T1000 (cell line): ENCODE measurements at regions not wholly inside any gene's neighbourhood (a gene's known extent, or its start where the extent isn't known, plus 50 kb on each side); places are given as distances from the start of the nearest gene placed in this dataset.

Experiments used
- DNase-seq: peaks from one replicate; lab custom pipeline; 2025; ENCODE audit warnings: mixed read lengths; lab: John Stamatoyannopoulos, UW

GRCh38 chr1:5598824-5599395 is 393.3 kb downstream of the NPHP4 start:
- no peak for DNase-seq

GRCh38 chr1:5597991-5598823 is 394.0 kb downstream of the NPHP4 start:
- DNase-seq, result no peak

GRCh38 chr1:5597171-5597850 is 394.9 kb downstream of the NPHP4 start:
- DNase-seq, result no peak

GRCh38 chr1:5596651-5597050 is 395.6 kb downstream of the NPHP4 start:
- DNase-seq, result no peak

- no peak for DNase-seq
Measured at GRCh38 chr1:5595531-5596170, 396.6 kb downstream of the NPHP4 start.

- DNase-seq, result no peak
Measured at GRCh38 chr1:5594056-5594956, 397.9 kb downstream of the NPHP4 start.

GRCh38 chr1:5590717-5591116 is 401.5 kb downstream of the NPHP4 start:
- no peak for DNase-seq

- DNase-seq, result no peak
Measured at GRCh38 chr1:5586629-5587028, 405.6 kb downstream of the NPHP4 start.

- no peak for DNase-seq
Measured at GRCh38 chr1:5585256-5585655, 407.0 kb downstream of the NPHP4 start.

- no peak for DNase-seq
Measured at GRCh38 chr1:5580926-5581325, 411.3 kb downstream of the NPHP4 start.

- DNase-seq, result no peak
Measured at GRCh38 chr1:5579966-5580365, 412.3 kb downstream of the NPHP4 start.

- no peak for DNase-seq
Measured at GRCh38 chr1:5578690-5579089, 413.5 kb downstream of the NPHP4 start.

- DNase-seq, result no peak
Measured at GRCh38 chr1:5577255-5578040, 414.8 kb downstream of the NPHP4 start.

GRCh38 chr1:5576673-5577065 is 415.6 kb downstream of the NPHP4 start:
- no peak for DNase-seq

- no peak for DNase-seq
Measured at GRCh38 chr1:5576011-5576672, 416.1 kb downstream of the NPHP4 start.

GRCh38 chr1:5575396-5575940 is 416.8 kb downstream of the NPHP4 start:
- no peak for DNase-seq

GRCh38 chr1:5574641-5575040 is 417.6 kb downstream of the NPHP4 start:
- no peak for DNase-seq

- no peak for DNase-seq
Measured at GRCh38 chr1:5572794-5573193, 419.4 kb downstream of the NPHP4 start.

GRCh38 chr1:5571861-5572401 is 420.3 kb downstream of the NPHP4 start:
- DNase-seq, result no peak

GRCh38 chr1:5571438-5571837 is 420.8 kb downstream of the NPHP4 start:
- DNase-seq, result no peak
